CD4-positive, CD25-positive, alpha-beta regulatory T cell (primary cell): ENCODE measurements at regions not wholly inside any gene's neighbourhood (a gene's known extent, or its start where the extent isn't known, plus 50 kb on each side); places are given as distances from the start of the nearest gene placed in this dataset.
"Not testable (repeated sequence)": the region's sequence is repeated elsewhere in the genome, so short reads cannot be mapped to it uniquely, and the experiment has no call there.

Experiments used
- ATAC-seq, 2 donors: fragments of 150-1000 bp; cut with Tn5 transposase; one replicate each; pipeline ENCODE4 v1.10.0; 2021; ENCODE audit warnings: low read depth in 2 of 2, moderate number of reproducible peaks in 2 of 2, moderate library complexity in 1 of 2
- DNase-seq, 3 donors: peaks; one replicate each; pipeline versions ENCODE4 v3.0.0 to v3.0.0-alpha.2; 2012 to 2022; ENCODE audit warnings: mixed read lengths in 1 of 3
- H3K27ac ChIP-seq: one replicate; pipeline ENCODE4 v1.7.0; 2013; ENCODE audit warnings: mild to moderate bottlenecking, low read length; ENCODE audit not compliant: insufficient read depth, poor library complexity, severe bottlenecking
- H3K27me3 ChIP-seq: one replicate; pipeline ENCODE4 v1.7.0; 2013; ENCODE audit warnings: low read length; ENCODE audit not compliant: control insufficient read depth, insufficient read depth
- H3K36me3 ChIP-seq: one replicate; pipeline ENCODE4 v1.7.0; 2013; ENCODE audit warnings: mild to moderate bottlenecking, low read length, moderate library complexity; ENCODE audit not compliant: control insufficient read depth, insufficient read depth
- H3K4me1 ChIP-seq: 2 replicates; pipeline ENCODE4 v1.7.0; 2013; ENCODE audit warnings: mild to moderate bottlenecking, low read length; ENCODE audit not compliant: insufficient read depth, control insufficient read depth, poor library complexity, severe bottlenecking
- H3K4me3 ChIP-seq: one replicate; pipeline ENCODE4 v1.7.0; 2013; ENCODE audit warnings: low read depth, mild to moderate bottlenecking, low read length, moderate library complexity
- H3K9me3 ChIP-seq, 2 experiments: 1 replicate in 1 of 2; 2 replicates in 1 of 2; pipeline ENCODE4 v1.7.0; 2013; ENCODE audit warnings: low read length in 2 of 2, mild to moderate bottlenecking in 1 of 2, moderate library complexity in 1 of 2; ENCODE audit not compliant: control insufficient read depth in 2 of 2
- H3K27ac Mint-ChIP-seq, 3 donors: one replicate each; pipeline ENCODE4 v1.8.0; 2020 to 2022; ENCODE audit warnings: mild to moderate bottlenecking in 3 of 3, mixed read lengths in 3 of 3, moderate library complexity in 2 of 3
- H3K27me3 Mint-ChIP-seq: one replicate; pipeline ENCODE4 v1.8.0; 2022; ENCODE audit warnings: mild to moderate bottlenecking, mixed read lengths
- H3K36me3 Mint-ChIP-seq: one replicate; pipeline ENCODE4 v1.8.0; 2020; ENCODE audit warnings: mixed read lengths
- H3K4me1 Mint-ChIP-seq, 4 donors: one replicate each; pipeline ENCODE4 v1.8.0; 2020 to 2022; ENCODE audit warnings: mixed read lengths in 4 of 4, mild to moderate bottlenecking in 1 of 4
- H3K4me3 Mint-ChIP-seq, 4 donors: one replicate each; pipeline ENCODE4 v1.8.0; 2020 to 2022; ENCODE audit warnings: mild to moderate bottlenecking in 4 of 4, mixed read lengths in 4 of 4, moderate library complexity in 3 of 4
- H3K9me3 Mint-ChIP-seq, 7 donors: one replicate each; pipeline ENCODE4 v1.8.0; 2020 to 2022; ENCODE audit warnings: mixed read lengths in 7 of 7, mild to moderate bottlenecking in 3 of 7, moderate library complexity in 2 of 7

DNA sequence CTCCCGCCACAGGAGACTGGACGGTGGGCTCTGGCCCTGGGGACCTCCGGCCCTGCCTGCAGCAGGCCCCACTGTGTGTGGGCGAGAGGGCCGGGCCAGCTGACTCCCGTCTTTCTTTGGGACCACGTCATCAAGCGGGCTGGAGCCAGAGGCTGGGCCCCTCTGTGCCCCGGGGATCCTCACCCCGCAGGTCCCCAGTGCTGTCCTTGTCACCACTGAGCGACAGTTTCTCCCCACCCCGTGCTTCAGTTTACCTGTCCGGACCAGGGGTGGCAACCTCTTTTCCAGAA is 181.9 kb upstream of the ZNF469 start:
- ATAC-seq (no peak), DNase-seq (no peak)
- Mint-ChIP-seq H3K27me3 (no peaks in the 10 kb centered on the region), H3K9me3 (no peaks in the 10 kb centered on the region), H3K36me3 (no peaks in the 10 kb centered on the region), H3K4me1 (no peaks in the 10 kb centered on the region), H3K27ac (no peak overlapping the region), H3K4me3 (no peak overlapping the region)
- H3K4me3 ChIP-seq: no peak overlapping the region
- no peaks in the 10 kb centered on the region for H3K9me3 ChIP-seq
- no peaks in the 10 kb centered on the region for H3K4me1 ChIP-seq
- H3K27ac ChIP-seq: no peak overlapping the region
- no peaks in the 10 kb centered on the region for H3K27me3 ChIP-seq
- no peaks in the 10 kb centered on the region for H3K36me3 ChIP-seq

DNA sequence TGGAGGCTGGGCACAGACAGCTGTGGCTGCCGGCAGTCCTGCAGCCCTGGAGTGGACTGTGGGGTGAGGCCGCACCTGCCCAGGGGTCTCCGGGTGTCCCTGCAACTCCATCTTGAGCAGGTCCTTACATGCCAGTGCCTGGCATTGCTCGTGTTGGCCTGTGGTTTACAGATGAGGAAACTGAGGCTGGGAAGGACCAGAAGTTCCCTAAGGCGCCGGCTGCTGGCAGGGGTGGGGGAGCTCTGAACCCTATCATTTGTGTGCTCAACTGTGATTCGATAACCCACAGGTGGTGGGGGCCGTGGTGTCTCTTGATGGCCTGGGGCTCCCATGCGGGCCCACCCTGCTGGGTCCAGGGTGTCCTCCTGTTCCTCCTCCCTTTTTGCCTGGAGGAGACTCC is 181.1 kb upstream of the ZNF469 start:
- H3K27ac ChIP-seq, H3K27me3 ChIP-seq, H3K4me1 ChIP-seq, H3K4me3 ChIP-seq, H3K27ac Mint-ChIP-seq, H3K36me3 Mint-ChIP-seq, H3K27me3 Mint-ChIP-seq, H3K9me3 Mint-ChIP-seq, H3K4me1 Mint-ChIP-seq, H3K4me3 Mint-ChIP-seq, H3K9me3 ChIP-seq, DNase-seq, H3K36me3 ChIP-seq, ATAC-seq: not testable (repeated sequence)

DNA sequence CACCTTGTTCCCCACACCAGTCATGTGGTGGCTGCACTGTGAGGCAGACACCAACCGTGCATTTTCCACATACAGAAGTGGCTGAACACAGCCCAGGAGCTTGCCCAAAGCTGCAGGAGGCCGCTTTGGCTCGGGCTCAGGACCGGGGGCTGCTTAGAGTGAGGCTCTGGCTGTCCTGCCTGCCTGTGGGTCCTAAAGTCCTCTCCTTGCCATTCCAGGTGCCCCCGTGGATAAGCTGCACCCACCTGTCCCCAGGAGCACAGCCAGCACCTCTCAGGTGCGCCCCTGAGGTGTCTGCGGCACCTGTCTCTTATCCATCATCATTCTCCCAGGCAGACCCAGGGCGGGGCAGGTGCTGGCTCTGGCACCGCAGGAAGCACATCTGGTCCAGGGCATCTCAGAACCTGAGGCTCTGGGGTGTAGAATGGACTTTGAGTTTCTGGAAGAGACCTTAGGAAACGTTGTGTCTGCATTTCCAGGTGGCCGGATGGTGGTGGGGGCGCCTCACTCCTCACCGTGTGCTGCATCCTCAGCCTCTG is 180.5 kb upstream of the ZNF469 start:
- Mint-ChIP-seq H3K36me3 (no peaks in the 10 kb centered on the region), H3K27me3 (no peaks in the 10 kb centered on the region), H3K4me3 (no peak overlapping the region), H3K9me3 (no peaks in the 10 kb centered on the region), H3K27ac (no peak overlapping the region), H3K4me1 (no peaks in the 10 kb centered on the region)
- Histone ChIP-seq H3K9me3 (no peaks in the 10 kb centered on the region), H3K4me1 (no peaks in the 10 kb centered on the region), H3K27me3 (no peaks in the 10 kb centered on the region), H3K4me3 (no peak overlapping the region), H3K36me3 (no peaks in the 10 kb centered on the region), H3K27ac (no peak overlapping the region)
- no peak for DNase-seq
- ATAC-seq: no peak

DNA sequence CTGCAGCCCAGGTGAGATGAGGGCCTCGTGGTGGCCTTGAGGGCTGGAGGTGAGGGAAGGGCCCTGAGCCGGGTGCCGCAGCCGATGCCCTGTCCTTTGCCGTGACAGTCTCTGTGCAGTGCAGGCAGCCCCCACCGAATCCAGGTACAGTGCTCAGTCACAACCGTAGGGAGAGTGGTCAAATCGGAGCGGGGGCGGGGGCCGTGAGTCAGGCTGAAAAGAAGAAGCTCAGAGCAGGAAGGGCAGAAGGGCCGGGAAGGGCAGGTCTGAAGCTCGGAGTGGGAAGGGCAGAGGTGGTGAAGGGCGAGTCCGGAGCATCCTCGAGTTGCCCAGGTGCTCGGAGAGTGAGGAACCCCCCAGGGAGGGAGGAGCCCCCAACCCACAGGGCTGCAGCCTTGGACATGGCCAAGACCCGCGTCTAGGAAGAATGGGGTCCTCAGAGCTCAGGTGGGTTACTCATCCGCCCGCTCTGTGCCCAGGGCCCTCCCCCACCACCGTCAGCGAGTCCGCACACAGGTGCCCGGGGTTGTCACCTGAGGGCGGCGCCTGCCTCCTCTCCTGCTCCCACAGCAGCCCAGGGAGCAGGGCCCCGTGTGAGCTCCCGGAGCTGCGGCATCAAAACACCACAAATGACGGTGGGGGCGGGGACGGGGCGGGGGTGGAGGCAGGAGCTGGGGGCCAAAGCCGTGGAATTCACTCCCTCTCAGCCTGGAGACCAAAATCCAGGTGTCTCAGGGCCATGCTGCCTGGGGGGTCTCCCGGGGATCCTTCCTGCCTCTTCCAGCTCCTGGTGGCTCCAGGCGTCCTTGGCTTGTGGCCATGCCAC is 179.7 kb upstream of the ZNF469 start:
- H3K4me3 Mint-ChIP-seq, H3K9me3 ChIP-seq, ATAC-seq, H3K4me3 ChIP-seq, H3K4me1 Mint-ChIP-seq, H3K27ac ChIP-seq, H3K27me3 Mint-ChIP-seq, H3K36me3 Mint-ChIP-seq, H3K36me3 ChIP-seq, H3K4me1 ChIP-seq, DNase-seq, H3K9me3 Mint-ChIP-seq, H3K27me3 ChIP-seq, H3K27ac Mint-ChIP-seq: not testable (repeated sequence)

DNA sequence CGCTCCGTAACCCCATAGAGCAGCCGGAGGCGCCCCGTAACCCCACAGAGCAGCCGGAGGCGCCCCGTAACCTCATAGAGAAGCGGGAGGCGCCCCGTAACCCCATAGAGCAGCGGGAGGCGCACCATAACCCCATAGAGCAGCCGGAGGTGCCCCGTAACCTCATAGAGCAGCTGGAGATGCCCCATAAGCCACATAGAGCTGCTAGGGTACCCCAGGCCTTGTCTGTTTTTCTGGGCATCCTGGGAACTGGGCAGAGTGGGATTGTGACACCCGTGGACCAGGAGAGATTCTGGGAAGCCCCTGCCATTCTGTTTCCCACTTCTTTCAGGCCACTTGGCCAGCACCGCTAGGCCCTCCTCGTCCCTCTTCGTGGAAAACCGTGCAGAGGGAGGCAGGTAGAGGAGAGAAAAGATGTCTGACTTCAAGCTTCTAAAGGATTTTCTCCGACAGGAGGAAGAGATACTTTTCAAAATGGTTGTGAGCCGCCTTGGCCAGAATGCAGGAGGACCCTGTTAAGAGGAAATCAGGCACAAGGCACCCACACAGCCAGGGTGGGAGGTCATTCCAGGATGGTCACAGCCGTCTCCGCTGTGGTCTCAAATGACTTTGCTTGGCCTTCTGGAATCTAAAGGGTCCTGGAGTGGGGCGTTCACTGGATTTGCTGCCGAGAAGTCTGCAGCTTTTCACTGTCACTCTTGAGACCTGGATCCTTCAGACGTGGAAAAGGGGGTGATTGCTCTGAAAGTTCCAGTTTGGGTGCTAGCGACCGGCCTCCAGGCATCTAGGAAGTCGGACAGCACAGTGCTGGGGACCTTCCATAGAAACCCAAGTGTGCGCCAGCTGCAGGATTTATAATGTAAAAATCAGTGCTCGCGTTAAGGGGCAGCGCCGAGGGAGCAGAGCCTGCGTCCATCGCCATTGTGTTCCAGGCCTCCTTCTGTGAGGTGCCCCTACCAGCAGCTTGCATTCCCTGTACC is 178.3 kb upstream of the ZNF469 start:
- not testable (repeated sequence) for H3K9me3 Mint-ChIP-seq, H3K4me1 ChIP-seq, H3K27me3 Mint-ChIP-seq, H3K4me1 Mint-ChIP-seq, ATAC-seq, H3K27me3 ChIP-seq, H3K4me3 Mint-ChIP-seq, H3K27ac ChIP-seq, DNase-seq, H3K36me3 Mint-ChIP-seq, H3K9me3 ChIP-seq, H3K27ac Mint-ChIP-seq, H3K36me3 ChIP-seq, H3K4me3 ChIP-seq

DNA sequence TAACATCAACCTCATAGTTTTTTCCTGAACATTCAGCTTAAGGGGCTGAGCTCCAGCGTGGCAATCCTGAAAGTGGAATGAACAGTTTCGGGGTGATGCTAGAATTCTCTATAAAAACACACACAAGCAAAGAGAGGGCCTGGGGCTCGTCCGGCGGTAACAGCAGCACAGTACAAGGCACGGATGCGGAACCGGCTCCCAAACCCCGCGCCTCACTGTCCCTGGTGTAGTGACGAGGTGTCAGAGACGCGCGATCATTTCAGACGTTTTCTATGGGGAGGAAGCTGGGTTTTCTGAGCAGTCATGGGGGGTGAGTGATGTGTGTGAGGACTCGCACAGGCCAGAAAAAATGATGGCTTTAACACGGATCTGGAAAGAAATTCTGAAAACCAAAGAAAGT is 177.3 kb upstream of the ZNF469 start:
- not testable (repeated sequence) for H3K4me1 ChIP-seq, H3K4me3 ChIP-seq, ATAC-seq, H3K9me3 Mint-ChIP-seq, H3K36me3 Mint-ChIP-seq, H3K27ac Mint-ChIP-seq, H3K27me3 ChIP-seq, H3K4me1 Mint-ChIP-seq, H3K4me3 Mint-ChIP-seq, H3K27ac ChIP-seq, H3K36me3 ChIP-seq, H3K9me3 ChIP-seq, DNase-seq, H3K27me3 Mint-ChIP-seq

DNA sequence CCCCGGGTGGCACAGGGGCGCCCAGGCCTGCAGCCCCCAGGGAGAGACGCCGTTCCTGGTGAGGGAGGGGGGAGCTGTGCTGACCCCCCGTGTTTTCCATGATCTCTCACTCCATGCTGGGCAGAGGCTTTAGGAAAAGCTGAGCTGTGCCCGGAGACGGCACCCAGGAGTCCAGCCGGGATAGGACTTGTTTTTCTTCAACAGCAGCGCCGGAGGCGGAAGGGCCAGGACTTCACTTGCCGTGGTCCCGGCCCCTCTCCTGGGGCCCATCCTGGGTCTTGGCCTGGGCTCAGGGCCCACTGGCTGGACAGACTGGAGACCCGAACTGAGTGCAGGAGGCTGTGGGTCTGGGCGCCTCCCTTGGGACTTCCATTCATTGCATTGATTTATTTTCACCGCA is 176.8 kb upstream of the ZNF469 start:
- H3K36me3 Mint-ChIP-seq: not testable (repeated sequence)

More for the DNA sequence above, 176.8 kb upstream of the ZNF469 start:
- H3K9me3 Mint-ChIP-seq, H3K4me1 ChIP-seq, H3K4me3 ChIP-seq, H3K4me1 Mint-ChIP-seq, H3K27me3 Mint-ChIP-seq, H3K27ac ChIP-seq, DNase-seq, H3K4me3 Mint-ChIP-seq, H3K27ac Mint-ChIP-seq, H3K36me3 ChIP-seq, ATAC-seq, H3K27me3 ChIP-seq, H3K9me3 ChIP-seq: not testable (repeated sequence)
